ENCODE measurements at regions not wholly inside any gene's neighbourhood (a gene's known extent, or its start where the extent isn't known, plus 50 kb on each side); places are given as distances from the start of the nearest gene placed in this dataset.

DNA sequence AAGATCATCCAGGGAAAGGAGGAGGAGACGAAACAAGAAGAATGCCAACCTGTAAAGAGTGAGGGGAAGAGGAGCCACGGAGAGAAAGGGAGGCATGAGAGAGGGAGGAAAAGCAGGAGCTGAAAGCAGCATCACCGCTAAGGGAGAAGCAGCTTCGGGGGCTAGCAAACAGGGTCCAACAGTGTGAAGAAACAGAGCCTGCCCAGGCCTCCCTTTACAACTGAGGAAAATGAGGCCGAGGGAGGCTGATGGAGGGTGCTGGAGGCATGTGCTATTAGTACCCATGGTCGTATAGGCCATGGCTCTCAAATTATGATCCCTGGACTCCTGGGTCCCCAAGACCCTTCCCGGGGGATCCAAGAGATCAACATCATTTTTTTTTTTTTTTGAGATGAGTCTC, 50.4 kb upstream of the ASPRV1 start:
- H3K27me3 Mint-ChIP-seq (ENCODE audit: insufficient read depth) = no peaks in the 10 kb centered on the region
- Histone ChIP-seq H3K4me1 (ENCODE audit: control insufficient read depth, insufficient read depth, low read length) (no peaks in the 10 kb centered on the region), H3K9me3 (ENCODE audit: control insufficient read depth, low read length) (no peaks in the 10 kb centered on the region), H3K27me3 (ENCODE audit: control insufficient read depth, insufficient read depth, low read length, poor library complexity, severe bottlenecking) (no peaks in the 10 kb centered on the region), H3K36me3 (ENCODE audit: control insufficient read depth, insufficient read depth, low read length) (no peaks in the 10 kb centered on the region), H3K4me3 (ENCODE audit: low read length) (no peak overlapping the region), H3K9ac (ENCODE audit: extremely low read depth, low read length, poor library complexity, severe bottlenecking) (no peak overlapping the region), H3K27ac (ENCODE audit: low read depth, low read length) (no peak overlapping the region)
- H3K36me3 Mint-ChIP-seq (ENCODE audit: low read depth) = peaks cover 9% of the 10 kb centered on the region
- peaks cover 19% of the 10 kb centered on the region for H3K4me1 Mint-ChIP-seq
- TF ChIP-seq, protein P1, sequence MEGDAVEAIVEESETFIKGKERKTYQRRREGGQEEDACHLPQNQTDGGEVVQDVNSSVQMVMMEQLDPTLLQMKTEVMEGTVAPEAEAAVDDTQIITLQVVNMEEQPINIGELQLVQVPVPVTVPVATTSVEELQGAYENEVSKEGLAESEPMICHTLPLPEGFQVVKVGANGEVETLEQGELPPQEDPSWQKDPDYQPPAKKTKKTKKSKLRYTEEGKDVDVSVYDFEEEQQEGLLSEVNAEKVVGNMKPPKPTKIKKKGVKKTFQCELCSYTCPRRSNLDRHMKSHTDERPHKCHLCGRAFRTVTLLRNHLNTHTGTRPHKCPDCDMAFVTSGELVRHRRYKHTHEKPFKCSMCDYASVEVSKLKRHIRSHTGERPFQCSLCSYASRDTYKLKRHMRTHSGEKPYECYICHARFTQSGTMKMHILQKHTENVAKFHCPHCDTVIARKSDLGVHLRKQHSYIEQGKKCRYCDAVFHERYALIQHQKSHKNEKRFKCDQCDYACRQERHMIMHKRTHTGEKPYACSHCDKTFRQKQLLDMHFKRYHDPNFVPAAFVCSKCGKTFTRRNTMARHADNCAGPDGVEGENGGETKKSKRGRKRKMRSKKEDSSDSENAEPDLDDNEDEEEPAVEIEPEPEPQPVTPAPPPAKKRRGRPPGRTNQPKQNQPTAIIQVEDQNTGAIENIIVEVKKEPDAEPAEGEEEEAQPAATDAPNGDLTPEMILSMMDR (conservative IDR thresholded peaks at IDR 0.05) = no peak
- peaks cover 6% of the 10 kb centered on the region for H3K9me3 Mint-ChIP-seq
- DNase-seq = no peak
- H3K4me3 Mint-ChIP-seq = no peak overlapping the region
- no peak overlapping the region for H3K27ac Mint-ChIP-seq
- WGBS, 2 experiments (ENCODE audit: insufficient coverage in 1 of 2, insufficient read length in 1 of 2) = 92% methylated on average over 5 to 7 of the region's 7 CpGs

DNA sequence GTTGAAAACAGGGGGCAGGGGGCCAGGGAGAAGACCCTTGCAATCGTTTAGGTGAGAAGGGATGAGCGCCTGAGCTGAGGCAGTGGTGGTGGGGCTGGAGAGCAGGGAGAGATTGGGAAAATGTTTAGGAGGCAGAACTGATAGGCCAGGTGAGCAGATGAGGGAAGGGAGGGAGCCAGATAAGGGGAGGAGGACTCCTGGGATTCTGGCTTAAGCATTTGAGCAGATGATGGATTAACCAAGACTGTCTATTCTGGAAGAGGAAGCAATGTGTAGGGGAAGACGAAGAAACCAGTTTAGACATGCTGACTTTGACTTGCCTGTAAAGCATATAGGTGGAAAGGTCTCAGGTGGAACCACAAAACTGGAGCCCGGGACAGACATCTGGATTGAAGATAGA, 49.9 kb upstream of the ASPRV1 start:
- Histone ChIP-seq H3K4me3 (ENCODE audit: low read length) (no peak overlapping the region), H3K27ac (ENCODE audit: low read depth, low read length) (no peak overlapping the region), H3K9me3 (ENCODE audit: control insufficient read depth, low read length) (no peaks in the 10 kb centered on the region), H3K36me3 (ENCODE audit: control insufficient read depth, insufficient read depth, low read length) (no peaks in the 10 kb centered on the region), H3K4me1 (ENCODE audit: control insufficient read depth, insufficient read depth, low read length) (no peaks in the 10 kb centered on the region), H3K27me3 (ENCODE audit: control insufficient read depth, insufficient read depth, low read length, poor library complexity, severe bottlenecking) (no peaks in the 10 kb centered on the region), H3K9ac (ENCODE audit: extremely low read depth, low read length, poor library complexity, severe bottlenecking) (no peak overlapping the region)
- TF ChIP-seq, protein P1 (conservative IDR thresholded peaks at IDR 0.05) = no peak
- H3K9me3 Mint-ChIP-seq = peaks cover 3% of the 10 kb centered on the region
- H3K36me3 Mint-ChIP-seq (ENCODE audit: low read depth) = peaks cover 6% of the 10 kb centered on the region
- 85 to 89% methylated on average over 4 of the region's 4 CpGs for WGBS, 2 experiments (ENCODE audit: insufficient coverage in 1 of 2, insufficient read length in 1 of 2)
- peaks cover 20% of the 10 kb centered on the region for H3K4me1 Mint-ChIP-seq
- H3K4me3 Mint-ChIP-seq = no peak overlapping the region
- no peaks in the 10 kb centered on the region for H3K27me3 Mint-ChIP-seq (ENCODE audit: insufficient read depth)
- DNase-seq = no peak
- no peak overlapping the region for H3K27ac Mint-ChIP-seq
